ENCODE measurements at regions not wholly inside any gene's neighbourhood (a gene's known extent, or its start where the extent isn't known, plus 50 kb on each side); places are given as distances from the start of the nearest gene placed in this dataset.

DNA sequence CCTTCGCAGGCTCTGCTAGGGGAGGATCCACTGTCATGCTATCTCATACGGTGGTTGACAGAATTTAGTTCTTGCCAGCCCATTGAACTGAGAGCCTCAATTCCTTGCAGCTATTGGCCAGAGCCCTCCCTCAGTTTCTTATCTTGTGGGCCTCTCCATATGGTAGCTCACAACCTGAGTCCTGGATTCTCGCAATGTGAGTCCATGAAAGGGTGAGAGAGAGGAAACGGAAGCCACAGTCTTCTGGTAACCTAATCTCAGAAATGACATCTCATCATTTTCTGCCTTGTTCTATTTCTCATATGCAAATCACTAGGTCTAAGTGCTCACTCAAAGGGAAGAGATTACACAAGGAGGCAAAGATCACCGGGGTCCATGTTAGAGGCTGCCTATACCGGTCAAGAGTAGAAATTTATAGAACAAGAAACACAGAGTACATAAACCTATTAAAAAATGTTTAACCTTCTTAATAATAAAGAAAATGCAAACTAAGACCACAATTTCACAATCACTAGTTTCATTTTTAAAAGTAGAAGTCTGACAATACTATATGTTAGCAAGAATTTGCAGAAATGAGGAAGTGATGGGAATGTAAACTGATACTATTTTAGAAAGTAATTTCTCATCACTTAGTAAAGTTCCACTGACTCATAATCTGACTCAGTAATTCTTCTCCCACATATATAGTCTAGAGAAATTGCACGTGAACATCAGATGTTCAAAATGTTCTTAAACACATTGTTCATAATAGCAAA, 378.4 kb upstream of the AGTR1 start:
- TF ChIP-seq, protein P1, sequence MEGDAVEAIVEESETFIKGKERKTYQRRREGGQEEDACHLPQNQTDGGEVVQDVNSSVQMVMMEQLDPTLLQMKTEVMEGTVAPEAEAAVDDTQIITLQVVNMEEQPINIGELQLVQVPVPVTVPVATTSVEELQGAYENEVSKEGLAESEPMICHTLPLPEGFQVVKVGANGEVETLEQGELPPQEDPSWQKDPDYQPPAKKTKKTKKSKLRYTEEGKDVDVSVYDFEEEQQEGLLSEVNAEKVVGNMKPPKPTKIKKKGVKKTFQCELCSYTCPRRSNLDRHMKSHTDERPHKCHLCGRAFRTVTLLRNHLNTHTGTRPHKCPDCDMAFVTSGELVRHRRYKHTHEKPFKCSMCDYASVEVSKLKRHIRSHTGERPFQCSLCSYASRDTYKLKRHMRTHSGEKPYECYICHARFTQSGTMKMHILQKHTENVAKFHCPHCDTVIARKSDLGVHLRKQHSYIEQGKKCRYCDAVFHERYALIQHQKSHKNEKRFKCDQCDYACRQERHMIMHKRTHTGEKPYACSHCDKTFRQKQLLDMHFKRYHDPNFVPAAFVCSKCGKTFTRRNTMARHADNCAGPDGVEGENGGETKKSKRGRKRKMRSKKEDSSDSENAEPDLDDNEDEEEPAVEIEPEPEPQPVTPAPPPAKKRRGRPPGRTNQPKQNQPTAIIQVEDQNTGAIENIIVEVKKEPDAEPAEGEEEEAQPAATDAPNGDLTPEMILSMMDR (IDR thresholded peaks at IDR 0.05; ENCODE audit: insufficient read depth, low read depth, low read length): no peak
- TF ChIP-seq EZH2 (IDR thresholded peaks at IDR 0.05; ENCODE audit: insufficient read depth, low read length): no peak
